ENCODE measurements at regions not wholly inside any gene's neighbourhood (a gene's known extent, or its start where the extent isn't known, plus 50 kb on each side); places are given as distances from the start of the nearest gene placed in this dataset.

- FAIRE-seq: no peak
These were observed 324.0 kb downstream of the UACA start for GRCh38 chr15:70439304-70439877.

GRCh38 chr15:70438776-70439175 lies 324.6 kb downstream of the UACA start:
- no peak for FAIRE-seq

- no peak for FAIRE-seq
These were observed 325.4 kb downstream of the UACA start for GRCh38 chr15:70437882-70438451.

GRCh38 chr15:70437089-70437488 lies 326.3 kb downstream of the UACA start:
- FAIRE-seq: no peak

- no peak for FAIRE-seq
These were observed 326.9 kb downstream of the UACA start for GRCh38 chr15:70436428-70436827.

GRCh38 chr15:70435872-70436271 lies 327.5 kb downstream of the UACA start:
- no peak for FAIRE-seq

- FAIRE-seq: no peak
These were observed 328.0 kb downstream of the UACA start for GRCh38 chr15:70435369-70435768.

GRCh38 chr15:70433586-70434324 lies 329.6 kb downstream of the UACA start:
- no peak for FAIRE-seq

- FAIRE-seq: no peak
These were observed 330.3 kb downstream of the UACA start for GRCh38 chr15:70432924-70433495.

- FAIRE-seq: no peak
These were observed 331.5 kb downstream of the UACA start for GRCh38 chr15:70431854-70432253.

GRCh38 chr15:70430069-70430468 lies 332.4 kb upstream of the TLE3 start:
- no peak for FAIRE-seq

- FAIRE-seq: no peak
These were observed 331.5 kb upstream of the TLE3 start for GRCh38 chr15:70429056-70429722.

GRCh38 chr15:70428211-70428822 lies 330.6 kb upstream of the TLE3 start:
- FAIRE-seq: no peak

GRCh38 chr15:70427167-70428120 lies 329.7 kb upstream of the TLE3 start:
- FAIRE-seq: no peak

GRCh38 chr15:70426096-70426821 lies 328.5 kb upstream of the TLE3 start:
- no peak for FAIRE-seq

- no peak for FAIRE-seq
These were observed 327.3 kb upstream of the TLE3 start for GRCh38 chr15:70424937-70425411.

GRCh38 chr15:70423267-70423666 lies 325.6 kb upstream of the TLE3 start:
- no peak for FAIRE-seq

- no peak for FAIRE-seq
These were observed 324.6 kb upstream of the TLE3 start for GRCh38 chr15:70422342-70422741.

- no peak for FAIRE-seq
These were observed 323.3 kb upstream of the TLE3 start for GRCh38 chr15:70420948-70421482.

- FAIRE-seq: no peak
These were observed 322.6 kb upstream of the TLE3 start for GRCh38 chr15:70420086-70420947.
